Amygdala (tissue), 56 donors: ENCODE measurements at regions not wholly inside any gene's neighbourhood (a gene's known extent, or its start where the extent isn't known, plus 50 kb on each side); places are given as distances from the start of the nearest gene placed in this dataset.
A peak's percentile ranks its signal among the peaks of the same experiment; 100 is the strongest.

Experiments
- DNase-seq, 56 donors: peaks; one replicate each; lab custom pipeline; 2025; lab: John Stamatoyannopoulos, UW

DNA sequence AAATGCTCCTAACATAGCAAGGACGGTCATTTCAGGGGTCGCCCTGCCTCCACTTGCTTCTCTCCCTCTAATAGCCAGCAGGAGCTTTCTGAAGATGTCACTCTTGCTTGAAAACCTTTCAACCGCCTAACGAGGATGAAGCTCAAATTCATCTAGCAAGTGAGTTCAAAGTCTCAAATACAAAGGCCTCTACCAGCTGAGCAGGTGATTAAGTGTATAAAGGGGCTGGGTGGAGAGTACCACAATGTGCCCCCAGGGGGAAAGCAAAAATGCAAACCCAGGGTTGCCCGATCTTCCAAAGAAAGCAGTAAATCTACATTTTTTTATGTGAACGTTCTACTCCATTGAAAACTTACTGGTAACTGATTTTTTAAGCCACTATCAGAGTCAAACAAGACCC lies 50.4 kb upstream of the GRIP2 start:
- no peak for DNase-seq

DNA sequence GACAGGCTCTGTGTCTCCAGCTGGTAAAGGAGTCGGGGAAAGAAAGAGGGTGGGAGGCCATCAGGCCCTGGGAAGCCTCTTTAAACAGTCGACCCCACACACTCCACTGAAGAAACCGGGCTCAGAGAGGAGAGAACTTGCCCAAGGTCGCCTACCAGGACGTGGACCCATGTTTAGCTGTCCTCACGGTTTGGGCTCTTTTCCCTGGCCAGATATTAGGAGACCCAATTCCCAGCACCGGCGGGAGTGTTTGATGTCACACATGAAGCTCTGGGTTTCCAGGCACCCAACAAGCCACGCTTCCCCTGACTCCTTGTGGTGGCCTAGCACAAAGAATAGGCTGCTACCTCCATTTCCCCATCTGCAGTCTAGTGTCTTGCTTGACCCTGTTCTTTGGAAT lies 52.2 kb upstream of the GRIP2 start:
- DNase-seq = no peak

DNA sequence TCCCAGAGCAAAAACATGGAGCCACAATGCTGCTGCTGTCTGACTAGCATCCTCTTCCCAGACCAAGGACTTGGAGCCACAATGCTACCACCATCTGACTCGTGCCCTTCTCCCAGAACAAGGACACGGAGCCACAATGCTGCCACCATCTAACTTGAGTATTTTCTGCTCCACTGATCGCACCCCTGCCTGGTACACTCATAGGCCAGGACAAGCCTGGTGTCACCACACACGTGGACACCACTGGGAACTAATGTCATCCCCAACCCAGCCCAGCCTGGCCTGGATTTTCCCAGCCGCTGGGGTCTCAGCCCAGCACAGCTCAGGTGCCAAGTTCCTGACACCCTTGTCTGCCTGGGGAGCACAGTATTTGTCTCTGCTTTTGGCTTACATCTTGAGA lies 52.7 kb upstream of the GRIP2 start:
- no peak for DNase-seq

DNA sequence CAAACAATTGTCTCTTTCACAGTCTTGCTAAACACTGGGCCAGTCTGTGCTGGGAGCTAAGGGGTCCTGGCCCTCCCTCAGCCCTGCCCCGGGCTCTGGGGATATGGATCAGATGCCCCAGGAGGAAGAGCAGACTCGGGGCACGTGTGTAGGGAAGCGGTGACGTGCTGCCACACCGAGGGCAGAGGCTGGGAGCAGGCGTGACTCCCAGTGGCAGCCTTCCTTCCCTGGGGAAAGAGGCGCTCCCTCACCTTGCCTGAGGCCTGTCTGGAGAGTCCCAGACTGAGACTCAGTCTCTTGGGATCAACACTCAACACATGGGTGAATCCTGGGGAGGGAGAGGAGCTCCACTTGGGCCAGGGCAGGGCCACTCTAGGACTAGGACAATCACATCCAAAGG lies 54.1 kb upstream of the GRIP2 start:
- no peak for DNase-seq

DNA sequence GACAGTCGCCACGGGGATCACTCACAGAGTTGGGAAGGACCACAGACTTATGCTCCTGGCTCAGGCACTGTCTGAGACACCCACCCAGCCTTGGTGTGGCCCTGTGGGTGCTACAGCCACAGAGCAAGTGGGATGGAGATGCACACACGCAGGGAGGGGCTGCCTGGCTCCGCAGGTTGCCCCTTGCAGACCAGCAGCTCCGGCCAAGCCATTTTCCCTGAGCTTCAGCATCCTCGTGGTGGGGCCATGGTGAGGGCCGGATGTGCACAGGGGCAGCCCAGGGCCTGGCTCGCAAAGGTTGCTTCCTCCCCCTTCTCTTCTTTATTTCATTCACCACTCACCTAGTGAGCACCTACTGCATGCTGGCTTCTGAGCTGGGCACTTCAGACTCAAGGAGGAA lies 55.4 kb upstream of the GRIP2 start:
- no peak for DNase-seq

DNA sequence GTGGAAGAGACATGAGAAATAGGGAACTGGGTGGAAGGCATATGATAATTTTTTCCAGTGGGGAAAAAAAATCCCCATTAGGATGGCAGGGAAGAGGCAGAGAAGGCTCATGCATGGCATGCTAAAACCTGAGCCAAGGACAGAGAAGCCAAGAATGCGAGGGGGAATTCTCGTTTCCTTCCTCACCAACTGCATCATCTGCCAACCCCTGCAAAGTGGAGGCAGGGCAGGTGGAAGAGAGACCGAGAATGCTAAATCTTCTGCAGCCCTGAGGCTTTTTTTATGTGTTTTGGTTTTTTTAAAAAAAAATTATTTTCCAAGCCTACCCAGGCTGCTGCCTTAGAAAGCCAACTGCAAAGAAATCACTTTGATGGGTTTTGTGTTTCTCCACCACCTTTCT lies 54.3 kb upstream of the CCDC174 start:
- DNase-seq = no peak

DNA sequence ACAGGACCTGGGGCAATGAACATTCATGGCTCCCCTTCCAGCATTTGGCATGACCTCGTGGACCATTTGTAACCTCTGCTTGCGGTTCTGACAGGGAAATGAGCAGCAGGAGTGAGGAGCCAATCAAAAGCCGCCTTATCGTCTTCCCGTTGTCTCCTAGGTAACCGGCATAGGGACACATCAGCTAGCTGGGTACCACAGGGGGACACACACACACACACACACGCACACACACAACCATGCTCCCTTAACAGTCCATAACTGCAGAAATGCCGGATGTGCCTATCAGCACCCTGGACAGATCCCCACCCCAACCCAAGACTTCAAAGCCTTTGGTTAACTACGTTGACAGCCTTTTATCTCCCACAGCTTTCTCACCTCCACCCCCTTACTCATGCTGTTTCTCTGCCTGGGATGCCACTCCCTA lies 53.4 kb upstream of the CCDC174 start:
- peak in 25 of 56 donors; percentile 1 to 47 (median 17) for DNase-seq

DNA sequence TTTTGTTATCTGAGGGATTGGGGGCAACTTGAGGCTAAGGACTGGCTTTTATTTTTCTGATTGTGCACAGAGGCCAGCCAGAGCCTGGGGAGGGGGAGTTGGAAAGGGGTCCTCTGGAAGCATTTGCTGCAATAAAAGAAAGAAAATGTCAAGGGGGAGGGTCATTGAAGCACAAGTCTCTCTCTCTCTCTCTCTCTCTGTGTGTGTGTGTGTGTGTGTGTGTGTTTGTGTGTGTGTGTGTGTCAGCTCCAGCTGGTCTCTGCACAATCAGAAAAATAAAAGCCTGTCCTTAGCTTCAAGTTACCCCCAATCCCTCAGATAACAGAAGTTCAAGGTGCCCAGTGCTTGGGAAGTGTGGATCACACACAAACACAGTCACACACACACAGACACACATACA lies 52.1 kb upstream of the CCDC174 start:
- DNase-seq = no peak

DNA sequence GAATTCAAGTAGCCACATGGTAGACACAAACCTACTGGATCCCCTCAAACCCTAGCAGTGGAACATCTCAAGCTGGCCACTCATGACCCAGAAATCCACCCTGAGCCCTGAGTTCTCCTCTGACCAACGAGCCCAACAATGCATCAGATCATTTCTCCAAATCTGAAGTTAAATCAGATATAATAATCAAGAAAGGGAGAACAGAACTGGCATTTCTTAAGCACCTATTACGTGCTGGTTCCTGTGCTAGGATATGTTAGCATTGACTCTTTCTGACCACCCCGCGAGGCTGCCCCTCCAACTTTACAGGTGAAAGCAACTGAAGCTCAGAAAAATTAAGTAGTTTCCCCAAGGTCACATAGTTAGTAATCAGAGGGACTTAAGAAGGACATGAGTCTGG lies 51.5 kb upstream of the CCDC174 start:
- no peak for DNase-seq

DNA sequence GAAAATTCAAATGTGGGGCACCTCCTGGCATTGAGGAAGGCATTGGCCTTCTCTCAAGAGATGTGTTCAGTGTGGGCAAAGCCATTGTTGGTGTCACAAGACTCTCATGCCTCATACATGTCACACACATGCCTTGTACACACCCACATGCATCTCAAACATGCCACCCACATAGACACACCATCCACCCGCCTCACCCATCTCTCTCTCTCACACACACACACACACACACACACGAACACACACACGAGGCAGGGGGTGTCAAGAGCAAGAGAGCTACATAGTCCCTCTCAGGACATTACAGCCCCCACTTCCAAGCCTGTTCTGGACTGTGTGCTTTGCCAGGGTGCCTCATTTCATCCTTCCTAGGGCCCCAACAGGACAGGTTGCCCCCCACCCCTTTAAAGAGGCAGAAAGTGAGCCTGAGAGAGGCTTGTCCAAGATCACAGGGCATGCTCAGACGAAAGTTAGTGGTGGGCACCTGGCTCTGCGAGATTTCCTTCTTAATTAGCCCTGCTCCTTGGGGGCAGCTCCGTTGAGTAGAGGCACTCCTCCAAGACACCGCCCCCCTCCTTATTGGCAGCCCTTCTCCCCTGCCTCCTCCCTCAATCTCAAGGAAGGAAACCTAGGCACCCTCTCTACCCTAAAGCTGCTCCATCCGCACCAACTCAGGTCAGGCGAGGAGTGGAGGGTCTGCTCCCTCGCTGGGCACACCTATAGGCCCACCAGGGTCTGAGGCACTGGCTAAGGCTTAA lies 50.5 kb upstream of the CCDC174 start:
- DNase-seq = no peak

DNA sequence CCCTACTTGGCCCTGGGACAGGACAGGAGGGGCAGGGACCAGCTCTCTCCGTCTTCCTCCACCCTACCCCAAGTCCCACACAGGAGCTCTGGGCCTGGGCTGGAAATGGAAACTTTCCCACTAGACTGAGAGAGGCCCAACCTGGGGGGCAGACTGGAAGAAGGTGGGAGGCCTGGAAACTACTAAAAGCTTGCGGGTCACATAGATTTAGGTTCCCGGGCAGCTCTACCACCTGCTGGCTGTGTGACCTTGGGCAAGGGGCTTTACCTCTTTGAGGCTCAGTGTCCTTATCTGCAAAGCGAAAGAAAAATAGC lies 49.9 kb upstream of the CCDC174 start:
- no peak for DNase-seq
